Right atrium auricular region (tissue), 2 donors: ENCODE measurements at regions not wholly inside any gene's neighbourhood (a gene's known extent, or its start where the extent isn't known, plus 50 kb on each side); places are given as distances from the start of the nearest gene placed in this dataset.

Experiments used
- DNase-seq: peaks from one replicate; pipeline ENCODE4 v3.0.0-alpha.2; 2019; ENCODE audit warnings: low spot score
- H3K27ac ChIP-seq, 2 donors: fragments of 200-600 bp; sonication (generic); 1 replicate in 1 of 2; 2 replicates in 1 of 2; pipeline ENCODE4 v1.5.1; 2016 to 2019
- H3K27me3 ChIP-seq, 2 donors: fragments of 200-600 bp; sonication (generic); one replicate each; pipeline versions ENCODE4 v1.5.1 to v1.6.0; 2017 to 2019
- H3K36me3 ChIP-seq: fragments of 200-600 bp; sonication (generic); one replicate; pipeline ENCODE4 v1.5.1; 2016
- H3K4me1 ChIP-seq, 2 donors: fragments of 200-600 bp; sonication (generic); one replicate each; pipeline versions ENCODE4 v1.5.1 to v1.6.0; 2017 to 2019
- H3K4me3 ChIP-seq, 2 donors: fragments of 200-600 bp; sonication (generic); 1 replicate in 1 of 2; 2 replicates in 1 of 2; pipeline ENCODE4 v1.5.1; 2017 to 2019; ENCODE audit warnings: mild to moderate bottlenecking in 1 of 2, moderate library complexity in 1 of 2
- H3K9me3 ChIP-seq, 2 donors: fragments of 200-600 bp; sonication (generic); one replicate each; pipeline ENCODE4 v1.5.1; 2019
- TF ChIP-seq, protein P1 (sequence below), 2 donors: fragments of 200-600 bp; sonication (generic); IDR thresholded peaks; one replicate each; pipeline ENCODE4 v1.5.1; 2019; ENCODE audit warnings: antibody characterized with exemption in 2 of 2

DNA sequence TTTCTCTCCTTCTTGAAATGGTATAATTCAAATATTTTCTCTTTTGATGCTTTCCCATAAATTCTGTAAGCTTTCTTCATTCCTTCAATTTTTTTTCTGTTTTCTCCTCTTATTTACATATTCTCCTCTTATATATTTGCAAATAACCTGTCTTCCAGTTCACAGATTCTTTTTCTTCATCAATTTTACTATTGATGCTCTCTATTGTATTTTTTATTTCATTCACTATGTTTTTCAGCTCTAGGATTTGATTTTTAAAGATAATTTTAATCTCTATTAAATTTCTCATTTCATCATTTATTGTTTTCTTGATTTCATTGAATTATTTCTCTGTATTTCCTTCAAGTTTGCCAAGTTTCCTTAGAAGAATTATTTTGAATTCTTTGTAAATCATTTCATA lies 54.0 kb upstream of the PRPS1L1 start:
- Histone ChIP-seq H3K27ac (no peak overlapping the region), H3K4me1 (peaks cover 0 to 5% of the 10 kb centered on the region in 2 donors), H3K4me3 (no peak overlapping the region), H3K9me3 (peaks cover 0 to 26% of the 10 kb centered on the region in 2 donors), H3K36me3 (no peaks in the 10 kb centered on the region), H3K27me3 (no peaks in the 10 kb centered on the region)
- DNase-seq, result no peak
- TF ChIP-seq, protein P1, sequence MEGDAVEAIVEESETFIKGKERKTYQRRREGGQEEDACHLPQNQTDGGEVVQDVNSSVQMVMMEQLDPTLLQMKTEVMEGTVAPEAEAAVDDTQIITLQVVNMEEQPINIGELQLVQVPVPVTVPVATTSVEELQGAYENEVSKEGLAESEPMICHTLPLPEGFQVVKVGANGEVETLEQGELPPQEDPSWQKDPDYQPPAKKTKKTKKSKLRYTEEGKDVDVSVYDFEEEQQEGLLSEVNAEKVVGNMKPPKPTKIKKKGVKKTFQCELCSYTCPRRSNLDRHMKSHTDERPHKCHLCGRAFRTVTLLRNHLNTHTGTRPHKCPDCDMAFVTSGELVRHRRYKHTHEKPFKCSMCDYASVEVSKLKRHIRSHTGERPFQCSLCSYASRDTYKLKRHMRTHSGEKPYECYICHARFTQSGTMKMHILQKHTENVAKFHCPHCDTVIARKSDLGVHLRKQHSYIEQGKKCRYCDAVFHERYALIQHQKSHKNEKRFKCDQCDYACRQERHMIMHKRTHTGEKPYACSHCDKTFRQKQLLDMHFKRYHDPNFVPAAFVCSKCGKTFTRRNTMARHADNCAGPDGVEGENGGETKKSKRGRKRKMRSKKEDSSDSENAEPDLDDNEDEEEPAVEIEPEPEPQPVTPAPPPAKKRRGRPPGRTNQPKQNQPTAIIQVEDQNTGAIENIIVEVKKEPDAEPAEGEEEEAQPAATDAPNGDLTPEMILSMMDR (IDR thresholded peaks at IDR 0.05), result no peak

DNA sequence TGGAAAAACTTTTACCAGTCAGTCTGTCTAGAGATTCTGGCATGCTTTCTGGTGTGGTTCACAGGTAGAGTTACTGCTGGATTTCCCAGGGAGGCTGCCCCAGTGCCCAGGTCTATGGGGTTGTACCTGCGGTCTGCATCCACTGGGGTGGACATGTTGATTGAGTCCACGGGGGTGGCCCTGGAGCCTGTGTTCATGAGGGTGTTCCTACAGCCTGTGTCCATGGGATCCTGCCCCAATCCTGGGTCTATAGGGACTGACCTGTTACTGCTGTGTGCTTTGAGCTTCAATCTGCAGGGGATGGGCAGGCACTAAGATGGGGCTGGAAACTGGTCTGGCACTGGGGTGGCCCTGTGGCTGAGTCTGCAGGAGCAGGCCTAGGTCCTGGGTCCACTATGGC lies 54.5 kb upstream of the PRPS1L1 start:
- H3K27me3 ChIP-seq, result no peaks in the 10 kb centered on the region
- no peak for DNase-seq
- TF ChIP-seq, protein P1 (IDR thresholded peaks at IDR 0.05), result no peak
- peaks cover 0 to 26% of the 10 kb centered on the region in 2 donors for H3K9me3 ChIP-seq
- no peak overlapping the region for H3K4me3 ChIP-seq
- H3K4me1 ChIP-seq, result peaks cover 0 to 5% of the 10 kb centered on the region in 2 donors
- H3K36me3 ChIP-seq, result no peaks in the 10 kb centered on the region
- H3K27ac ChIP-seq, result no peak overlapping the region

DNA sequence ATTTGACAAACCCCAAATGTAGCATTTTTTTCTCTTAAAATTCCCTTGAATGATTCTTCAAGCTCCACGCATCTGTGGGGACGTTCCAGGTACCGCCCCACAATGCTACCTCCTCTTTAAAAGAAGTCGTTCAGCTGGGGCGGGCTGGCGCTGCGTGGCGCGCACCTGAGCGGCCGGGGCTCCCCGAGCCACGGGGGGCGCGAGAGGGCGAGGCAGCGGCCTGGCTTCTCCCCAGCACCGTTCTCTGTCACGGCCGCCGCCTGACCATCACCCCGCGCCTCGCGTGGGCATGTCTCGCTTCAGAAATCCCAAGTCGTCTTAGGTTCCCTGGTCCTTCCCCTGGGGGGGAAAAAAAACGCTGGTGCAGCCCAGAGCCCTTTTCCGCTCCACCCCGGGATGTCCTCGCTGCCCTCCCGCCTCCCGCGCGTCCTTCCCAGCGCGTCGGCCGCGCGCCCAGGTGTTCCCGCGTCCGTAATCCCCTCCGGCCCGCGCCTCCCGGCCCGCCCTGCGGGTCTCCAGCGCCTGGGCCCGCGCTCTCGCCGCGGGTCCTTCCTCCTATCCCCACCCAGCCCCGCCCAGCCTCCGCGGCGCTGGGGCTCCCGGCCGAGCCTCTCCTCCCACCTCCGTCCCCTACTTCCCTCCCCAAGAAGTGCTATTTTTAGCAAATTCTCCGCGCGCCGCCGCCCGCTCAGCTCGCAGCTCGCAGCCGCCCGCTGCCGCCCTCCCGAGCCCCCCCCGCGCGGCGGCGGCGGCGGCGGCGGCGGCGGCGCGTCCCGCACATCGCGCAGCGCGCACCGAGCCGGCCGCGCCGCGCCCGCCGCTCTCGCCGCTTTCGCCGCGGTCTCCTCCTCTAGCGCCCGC lies 58.7 kb upstream of the PRPS1L1 start:
- Histone ChIP-seq H3K4me3 (peak overlapping the region; percentile 77 to 82), H3K4me1 (peaks cover 0 to 5% of the 10 kb centered on the region in 2 donors), H3K9me3 (peaks cover 0 to 13% of the 10 kb centered on the region in 2 donors), H3K27me3 (no peaks in the 10 kb centered on the region), H3K36me3 (no peaks in the 10 kb centered on the region), H3K27ac (peak overlapping the region; percentile 67 to 73)
- DNase-seq, result no peak
- TF ChIP-seq, protein P1 (IDR thresholded peaks at IDR 0.05), result peak in 1 of 2 donors; percentile 50

DNA sequence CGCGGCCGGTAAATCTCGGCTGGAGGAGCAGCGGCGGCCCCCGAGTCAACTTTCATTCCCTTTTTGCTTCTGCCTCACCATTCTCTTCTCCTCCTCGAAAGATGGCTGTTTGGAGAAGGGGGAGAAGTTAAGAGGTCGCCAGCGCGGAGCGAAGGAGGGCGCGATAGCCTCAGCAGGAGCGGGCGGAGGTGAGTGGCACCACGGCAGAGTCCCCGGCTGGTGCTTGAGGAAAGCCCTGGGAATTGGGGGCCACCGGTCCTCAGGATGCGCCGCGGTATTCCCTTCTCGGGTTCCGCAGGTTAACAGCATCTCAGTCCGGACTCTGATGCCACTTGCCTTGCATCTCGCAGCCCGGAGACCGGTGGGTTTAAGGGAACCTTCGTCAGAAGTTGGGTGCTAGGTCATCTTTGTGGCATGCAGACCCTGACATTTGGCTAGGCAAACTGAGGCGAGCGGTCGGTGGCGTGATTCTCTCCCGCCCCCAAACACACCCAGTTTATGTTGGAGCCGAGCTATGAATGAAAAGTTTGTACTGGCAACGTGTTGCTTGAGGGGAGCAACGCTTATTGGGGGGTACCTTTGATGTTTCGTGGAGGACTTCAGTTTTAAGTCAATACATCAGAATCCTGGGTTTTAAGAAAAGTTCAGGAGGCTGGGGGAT lies 59.5 kb upstream of the PRPS1L1 start:
- peak overlapping the region; percentile 77 to 82 for H3K4me3 ChIP-seq
- H3K9me3 ChIP-seq, result peaks cover 0 to 6% of the 10 kb centered on the region in 2 donors
- DNase-seq, result no peak
- TF ChIP-seq, protein P1 (IDR thresholded peaks at IDR 0.05), result no peak
- no peaks in the 10 kb centered on the region for H3K36me3 ChIP-seq
- H3K27me3 ChIP-seq, result no peaks in the 10 kb centered on the region
- H3K27ac ChIP-seq, result peak overlapping the region in 1 of 2 donors; percentile 73
- H3K4me1 ChIP-seq, result peaks cover 0 to 5% of the 10 kb centered on the region in 2 donors

DNA sequence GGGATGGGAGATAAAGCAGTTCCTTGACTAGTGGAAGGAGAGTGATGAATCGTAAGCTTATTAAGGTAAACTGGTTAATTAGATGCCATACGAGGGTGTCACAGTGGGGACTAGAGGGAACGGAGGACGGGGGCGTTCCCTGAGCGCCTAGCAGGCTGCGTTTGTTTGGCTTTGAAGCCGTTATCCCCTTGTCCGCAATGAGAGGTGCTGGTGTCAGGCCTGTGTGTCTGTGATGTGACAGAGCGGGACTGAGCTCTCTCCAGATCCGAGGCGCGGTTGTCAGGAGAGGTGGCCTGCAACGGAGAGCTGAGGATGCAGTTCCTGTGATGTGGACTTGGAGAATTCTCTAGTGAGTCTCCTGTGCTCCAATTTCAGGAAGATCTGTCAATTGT lies 60.0 kb upstream of the PRPS1L1 start:
- DNase-seq, result no peak
- Histone ChIP-seq H3K4me1 (peaks cover 0 to 5% of the 10 kb centered on the region in 2 donors), H3K27ac (no peak overlapping the region), H3K9me3 (peaks cover 0 to under 1% of the 10 kb centered on the region in 2 donors), H3K4me3 (peak overlapping the region; percentile 77 to 82), H3K27me3 (no peaks in the 10 kb centered on the region), H3K36me3 (no peaks in the 10 kb centered on the region)
- TF ChIP-seq, protein P1 (IDR thresholded peaks at IDR 0.05), result no peak
